H1 (cell line): ENCODE measurements at regions not wholly inside any gene's neighbourhood (a gene's known extent, or its start where the extent isn't known, plus 50 kb on each side); places are given as distances from the start of the nearest gene placed in this dataset.

ENCODE experiments used
- CTCF ChIA-PET: fragments of 300-600 bp; sonication (Branson Sonifier 250); formaldehyde crosslinking; loops from one replicate; lab custom pipeline; 2021; ENCODE audit not compliant: partially characterized antibody; lab: Charles Lee
- POLR2A ChIA-PET: fragments of 300-600 bp; sonication (Branson Sonifier 250); formaldehyde crosslinking; loops from one replicate; lab custom pipeline; 2021; ENCODE audit warnings: inconsistent platforms; ENCODE audit not compliant: partially characterized antibody; lab: Charles Lee
- DNase-seq, 2 experiments: peaks; one replicate each; pipeline versions ENCODE4 v3.0.0 to v3.0.0-alpha.2; 2010 to 2022; ENCODE audit warnings: low spot score in 2 of 2, low read depth in 1 of 2, mixed read lengths in 1 of 2
- FAIRE-seq: peaks from 2 replicates; lab custom pipeline; 2011; peaks lifted over from hg19 to GRCh38; lab: Jason Lieb, UNC
- H2AFZ ChIP-seq: 2 replicates; pipeline ENCODE4 v1.8.1; 2012; ENCODE audit warnings: low read length, inconsistent platforms
- H2AK5ac ChIP-seq: 2 replicates; pipeline ENCODE4 v1.6.1; 2013; ENCODE audit warnings: low read depth, low read length
- H2BK120ac ChIP-seq: replicated peaks from 2 replicates; pipeline ENCODE3; 2013; ENCODE audit warnings: low read depth, low read length, inconsistent platforms
- H2BK12ac ChIP-seq: 2 replicates; pipeline ENCODE4 v1.6.1; 2013; ENCODE audit warnings: low read depth, low read length
- H2BK15ac ChIP-seq: 2 replicates; pipeline ENCODE4 v1.6.1; 2013; ENCODE audit warnings: low read length
- H2BK20ac ChIP-seq: 2 replicates; pipeline ENCODE4 v1.6.1; 2013; ENCODE audit warnings: low read length
- H2BK5ac ChIP-seq: 2 replicates; pipeline ENCODE4 v1.6.1; 2013; ENCODE audit warnings: low read depth, low read length
- H3K14ac ChIP-seq: 2 replicates; pipeline ENCODE4 v1.6.1; 2013; ENCODE audit warnings: inconsistent platforms; ENCODE audit not compliant: insufficient read length
- H3K18ac ChIP-seq: 2 replicates; pipeline ENCODE4 v1.6.1; 2013; ENCODE audit warnings: low read length; ENCODE audit errors: extremely low read depth
- H3K23ac ChIP-seq: 2 replicates; pipeline ENCODE4 v1.6.1; 2013; ENCODE audit warnings: inconsistent platforms; ENCODE audit not compliant: insufficient read length
- H3K23me2 ChIP-seq: 2 replicates; pipeline ENCODE4 v1.6.1; 2013; ENCODE audit warnings: low read depth, low read length
- H3K27ac ChIP-seq: 2 replicates; pipeline ENCODE4 v1.6.1; 2011; ENCODE audit warnings: low read depth, low read length, inconsistent platforms
- H3K27me3 ChIP-seq, 4 experiments: replicated peaks in 1 of 4; 1 replicate in 1 of 4; 2 replicates in 3 of 4; pipeline versions ENCODE4 v1.6.1 to v1.8.1; 2011 to 2013; ENCODE audit warnings: low read length in 3 of 4, mild to moderate bottlenecking in 3 of 4, inconsistent platforms in 2 of 4, mixed read lengths in 2 of 4, moderate library complexity in 1 of 4; ENCODE audit not compliant: control insufficient read depth in 3 of 4, insufficient read depth in 3 of 4; ENCODE audit errors: extremely low read depth in 1 of 4
- H3K36me3 ChIP-seq, 4 experiments: 2 replicates each; pipeline versions ENCODE4 v1.6.1 to v1.8.1; 2011 to 2013; ENCODE audit warnings: mild to moderate bottlenecking in 4 of 4, low read length in 3 of 4, moderate library complexity in 2 of 4, control low read depth in 1 of 4, inconsistent platforms in 1 of 4; ENCODE audit not compliant: insufficient read depth in 4 of 4, control insufficient read depth in 2 of 4
- H3K4ac ChIP-seq: replicated peaks from 2 replicates; pipeline ENCODE3; 2013; ENCODE audit warnings: low read length, low read depth, mixed read lengths, inconsistent platforms; ENCODE audit not compliant: insufficient read length
- H3K4me1 ChIP-seq, 4 experiments: replicated peaks in 1 of 4; 1 replicate in 1 of 4; 2 replicates in 3 of 4; pipeline versions ENCODE4 v1.6.1 to v1.8.1; 2011 to 2013; ENCODE audit warnings: low read length in 3 of 4, inconsistent platforms in 2 of 4, mixed read lengths in 1 of 4; ENCODE audit not compliant: insufficient read depth in 4 of 4, control insufficient read depth in 3 of 4
- H3K4me2 ChIP-seq, 2 experiments: 2 replicates each; pipeline versions ENCODE4 v1.6.1 to v1.8.1; 2011 to 2013; ENCODE audit warnings: low read depth in 2 of 2, low read length in 2 of 2, control low read depth in 1 of 2, inconsistent platforms in 1 of 2, mild to moderate bottlenecking in 1 of 2; ENCODE audit not compliant: insufficient read depth in 1 of 2
- H3K4me3 ChIP-seq, 4 experiments: fragments of 200-600, 300-600 bp in 1 of 4; sonication (generic), shearing (Covaris generic), sonication (Bioruptor Twin) in 1 of 4; 2 replicates each; pipeline versions ENCODE4 v1.5.1 to v1.8.1; 2011 to 2016; ENCODE audit warnings: low read length in 4 of 4, low read depth in 3 of 4, control low read depth in 2 of 4, inconsistent platforms in 2 of 4, mild to moderate bottlenecking in 2 of 4, mixed read lengths in 1 of 4, moderate library complexity in 1 of 4; ENCODE audit not compliant: insufficient read depth in 2 of 4; ENCODE audit errors: extremely low read depth in 1 of 4
- H3K56ac ChIP-seq: replicated peaks from 2 replicates; pipeline ENCODE3; 2013; ENCODE audit warnings: low read depth, mild to moderate bottlenecking, mixed read lengths, low read length, inconsistent platforms; ENCODE audit not compliant: insufficient read length
- H3K79me1 ChIP-seq: 2 replicates; pipeline ENCODE4 v1.6.1; 2013; ENCODE audit warnings: low read depth, low read length, control low read depth
- H3K79me2 ChIP-seq, 2 experiments: 2 replicates each; pipeline versions ENCODE4 v1.6.1 to v1.8.1; 2012 to 2013; ENCODE audit warnings: low read length in 2 of 2, mild to moderate bottlenecking in 2 of 2, inconsistent platforms in 1 of 2; ENCODE audit not compliant: insufficient read depth in 2 of 2, control insufficient read depth in 1 of 2
- H3K9ac ChIP-seq, 4 experiments: replicated peaks in 1 of 4; 1 replicate in 1 of 4; 2 replicates in 3 of 4; pipeline versions ENCODE4 v1.6.1 to v1.8.1; 2011 to 2013; ENCODE audit warnings: low read depth in 3 of 4, low read length in 3 of 4, control low read depth in 2 of 4, mild to moderate bottlenecking in 2 of 4, moderate library complexity in 2 of 4, inconsistent platforms in 1 of 4; ENCODE audit errors: extremely low read depth in 1 of 4
- H3K9me3 ChIP-seq, 2 experiments: 2 replicates each; pipeline versions ENCODE4 v1.6.1 to v1.8.1; 2012 to 2013; ENCODE audit warnings: mild to moderate bottlenecking in 2 of 2, moderate library complexity in 2 of 2, control low read depth in 1 of 2, inconsistent platforms in 1 of 2, low read depth in 1 of 2, low read length in 1 of 2, mixed read lengths in 1 of 2; ENCODE audit not compliant: insufficient read depth in 2 of 2
- H4K20me1 ChIP-seq, 2 experiments: replicated peaks in 1 of 2; 2 replicates each; pipeline versions ENCODE3 to v1.8.1; 2011 to 2013; ENCODE audit warnings: inconsistent platforms in 2 of 2, low read length in 2 of 2, mild to moderate bottlenecking in 1 of 2; ENCODE audit not compliant: insufficient read depth in 2 of 2, control insufficient read depth in 1 of 2
- H4K5ac ChIP-seq: 2 replicates; pipeline ENCODE4 v1.6.1; 2013; ENCODE audit warnings: low read length, low read depth, mixed read lengths, inconsistent platforms; ENCODE audit not compliant: insufficient read length
- H4K8ac ChIP-seq: 2 replicates; pipeline ENCODE4 v1.8.0; 2013; ENCODE audit warnings: mild to moderate bottlenecking, moderate library complexity, low read length, inconsistent platforms; ENCODE audit not compliant: insufficient read depth; ENCODE audit errors: extremely low read depth
- H4K91ac ChIP-seq: replicated peaks from 2 replicates; pipeline ENCODE3; 2013; ENCODE audit warnings: low read length, mixed read lengths, inconsistent platforms; ENCODE audit not compliant: insufficient read length
- NRF1 ChIP-seq: IDR thresholded peaks from 2 replicates; pipeline ENCODE4 v1.6.1; 2011; ENCODE audit warnings: mild to moderate bottlenecking, low read depth, low read length, improper control_type of control experiment
- RAD21 ChIP-seq, 2 experiments: IDR thresholded peaks in 1 of 2; conservative IDR thresholded peaks in 1 of 2; 2 replicates each; pipeline ENCODE4 v1.6.1; 2011; ENCODE audit warnings: low read depth in 2 of 2, low read length in 2 of 2, improper control_type of control experiment in 1 of 2, inconsistent platforms in 1 of 2, mild to moderate bottlenecking in 1 of 2, moderate library complexity in 1 of 2
- YY1 ChIP-seq: IDR thresholded peaks from 2 replicates; pipeline ENCODE4 v1.6.1; 2011; ENCODE audit warnings: low read depth, mild to moderate bottlenecking, low read length
- WGBS, 2 experiments: shearing (Covaris generic) in 1 of 2; methylation state at CpG; one replicate each; pipeline versions ENCODE4 v1.1.6 to v1.1.7; 2013 to 2015; ENCODE audit warnings: low lambda C conversion rate in 2 of 2, mixed read lengths in 2 of 2, inconsistent platforms in 1 of 2, low coverage in 1 of 2, missing lambda C conversion rate in 1 of 2; ENCODE audit not compliant: insufficient replicate concordance in 2 of 2, insufficient coverage in 1 of 2, insufficient read length in 1 of 2; ENCODE audit errors: extremely low coverage in 1 of 2, missing lambda C conversion rate in 1 of 2; 5-methylcytosine and 5-hydroxymethylcytosine counted together

- H2BK15ac ChIP-seq, result no peak overlapping the region
- no peaks in the 10 kb centered on the region for H3K9me3 ChIP-seq
- H3K4me1 ChIP-seq, result no peaks in the 10 kb centered on the region
- FAIRE-seq (no peak), DNase-seq (no peak)
- no peak overlapping the region for H3K4ac ChIP-seq
- H3K79me1 ChIP-seq, result no peaks in the 10 kb centered on the region
- no peak overlapping the region for H3K23ac ChIP-seq
- no peak overlapping the region for H2AK5ac ChIP-seq
- 94% methylated on average over 2 of the region's 2 CpGs; no CpG with 5 or more reads in 1 of the 2 experiments for WGBS, 2 experiments
- H3K4me2 ChIP-seq, result no peak overlapping the region
- no peaks in the 10 kb centered on the region for H3K27me3 ChIP-seq
- CTCF ChIA-PET, result interaction anchor here (0.7 to 1.5 kb wide), 7 partner anchors 9 to 143 kb away, joined by 3 to 4 read pairs (median 3); no protein-coding TSS in a partner anchor
- no peaks in the 10 kb centered on the region for H3K79me2 ChIP-seq
- no peak overlapping the region for H2BK12ac ChIP-seq
- H3K9ac ChIP-seq, result no peak overlapping the region
- POLR2A ChIA-PET, result no interaction called here
- no peak overlapping the region for H4K5ac ChIP-seq
- no peak overlapping the region for H4K8ac ChIP-seq
- H3K56ac ChIP-seq, result no peak overlapping the region
- H2BK5ac ChIP-seq, result no peak overlapping the region
- no peak overlapping the region for H4K91ac ChIP-seq
- no peak overlapping the region for H3K18ac ChIP-seq
- no peak overlapping the region for H2AFZ ChIP-seq
- no peaks in the 10 kb centered on the region for H3K23me2 ChIP-seq
- no peak overlapping the region for H3K14ac ChIP-seq
- H2BK20ac ChIP-seq, result no peak overlapping the region
- no peak overlapping the region for H2BK120ac ChIP-seq
- no peaks in the 10 kb centered on the region for H3K36me3 ChIP-seq
- no peak overlapping the region for H3K4me3 ChIP-seq
- no peaks in the 10 kb centered on the region for H4K20me1 ChIP-seq
- H3K27ac ChIP-seq, result no peak overlapping the region
- TF ChIP-seq NRF1, result no peak
- no peak for TF ChIP-seq YY1
- no peak for TF ChIP-seq RAD21 (IDR thresholded peaks at IDR 0.05 in 1 of 2, conservative IDR thresholded peaks at IDR 0.05 in 1 of 2; ENCODE audit: low read depth in 2 of 2, low read length in 2 of 2)
- TF ChIP-seq, all 59 proteins: peak for 0
Observed at GRCh38 chr5:115452083-115452482, 92.5 kb downstream of the FEM1C start.
